Testis (tissue), 2 donors: ENCODE measurements at regions not wholly inside any gene's neighbourhood (a gene's known extent, or its start where the extent isn't known, plus 50 kb on each side); places are given as distances from the start of the nearest gene placed in this dataset.

ENCODE experiments used
- DNase-seq: peaks from one replicate; pipeline ENCODE4 v3.0.0-alpha.2; 2019
- H3K27ac ChIP-seq, 2 donors: fragments of 200-600 bp; sonication (generic); one replicate each; pipeline ENCODE4 v1.5.1; 2019
- H3K27me3 ChIP-seq: fragments of 200-600 bp; sonication (generic); one replicate; pipeline ENCODE4 v1.5.1; 2019
- H3K36me3 ChIP-seq: fragments of 200-600 bp; sonication (generic); one replicate; pipeline ENCODE4 v1.5.1; 2017; ENCODE audit warnings: low read depth; ENCODE audit errors: missing control alignments
- H3K4me1 ChIP-seq: fragments of 200-600 bp; sonication (generic); one replicate; pipeline ENCODE4 v1.5.1; 2019
- H3K4me3 ChIP-seq, 2 donors: fragments of 200-600 bp; sonication (generic); one replicate each; pipeline ENCODE4 v1.5.1; 2017 to 2019
- H3K9me3 ChIP-seq: fragments of 200-600 bp; sonication (generic); one replicate; pipeline ENCODE4 v1.5.1; 2017
- POLR2A ChIP-seq: fragments of 450-650 bp; IDR thresholded peaks from one replicate; pipeline ENCODE4 v1.6.1; 2017; ENCODE audit warnings: antibody characterized with exemption, mild to moderate bottlenecking, moderate library complexity
- WGBS, 2 donors: methylation state at CpG; one replicate each; pipeline ENCODE4 v1.1.5; 2018; 5-methylcytosine and 5-hydroxymethylcytosine counted together
- intact Hi-C: fragments of 100-400 bp; cut with DNase I; formaldehyde crosslinking; loops from one replicate; pipeline ENCODE4 v1.15.1; 2023; ENCODE audit warnings: low total_unique reads
- TF ChIP-seq, protein P1 (sequence below), 3 experiments: fragments of 450-650 bp in 2 of 3; fragments of 200-600 bp in 1 of 3; sonication (generic) in 1 of 3; IDR thresholded peaks; one replicate each; pipeline ENCODE4 v1.5.1; 2016 to 2019; ENCODE audit warnings: antibody characterized with exemption in 3 of 3, mild to moderate bottlenecking in 2 of 3, moderate library complexity in 1 of 3

DNA sequence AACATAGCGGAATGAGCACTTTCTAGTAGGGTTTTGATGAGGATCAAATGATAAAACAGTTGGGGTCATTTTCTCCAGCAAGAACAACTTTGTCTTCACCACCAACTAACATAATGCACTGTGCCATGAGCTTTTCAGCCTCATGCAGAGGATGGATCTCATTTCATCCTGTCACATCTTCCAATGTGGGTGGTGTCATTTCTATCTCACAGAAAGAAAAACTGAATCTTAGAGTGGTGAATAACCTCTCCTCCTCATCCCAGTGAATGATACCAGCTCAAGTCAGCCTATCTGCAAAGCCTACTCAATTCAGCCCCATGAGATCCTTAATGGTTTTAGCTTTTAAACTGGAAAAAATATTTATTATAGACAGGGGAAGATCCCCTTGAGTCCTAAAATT lies 1147.2 kb downstream of the VRK1 start:
- Histone ChIP-seq H3K27me3 (no peaks in the 10 kb centered on the region), H3K36me3 (no peaks in the 10 kb centered on the region), H3K4me3 (no peak overlapping the region), H3K4me1 (no peaks in the 10 kb centered on the region), H3K27ac (no peak overlapping the region), H3K9me3 (no peaks in the 10 kb centered on the region)
- WGBS, 2 donors = 91 to 100% methylated on average over 1 of the region's 1 CpG
- no peak for DNase-seq
- intact Hi-C loops = no loop called here
- no peak for TF ChIP-seq POLR2A
- TF ChIP-seq, protein P1, sequence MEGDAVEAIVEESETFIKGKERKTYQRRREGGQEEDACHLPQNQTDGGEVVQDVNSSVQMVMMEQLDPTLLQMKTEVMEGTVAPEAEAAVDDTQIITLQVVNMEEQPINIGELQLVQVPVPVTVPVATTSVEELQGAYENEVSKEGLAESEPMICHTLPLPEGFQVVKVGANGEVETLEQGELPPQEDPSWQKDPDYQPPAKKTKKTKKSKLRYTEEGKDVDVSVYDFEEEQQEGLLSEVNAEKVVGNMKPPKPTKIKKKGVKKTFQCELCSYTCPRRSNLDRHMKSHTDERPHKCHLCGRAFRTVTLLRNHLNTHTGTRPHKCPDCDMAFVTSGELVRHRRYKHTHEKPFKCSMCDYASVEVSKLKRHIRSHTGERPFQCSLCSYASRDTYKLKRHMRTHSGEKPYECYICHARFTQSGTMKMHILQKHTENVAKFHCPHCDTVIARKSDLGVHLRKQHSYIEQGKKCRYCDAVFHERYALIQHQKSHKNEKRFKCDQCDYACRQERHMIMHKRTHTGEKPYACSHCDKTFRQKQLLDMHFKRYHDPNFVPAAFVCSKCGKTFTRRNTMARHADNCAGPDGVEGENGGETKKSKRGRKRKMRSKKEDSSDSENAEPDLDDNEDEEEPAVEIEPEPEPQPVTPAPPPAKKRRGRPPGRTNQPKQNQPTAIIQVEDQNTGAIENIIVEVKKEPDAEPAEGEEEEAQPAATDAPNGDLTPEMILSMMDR (IDR thresholded peaks at IDR 0.05) = no peak

DNA sequence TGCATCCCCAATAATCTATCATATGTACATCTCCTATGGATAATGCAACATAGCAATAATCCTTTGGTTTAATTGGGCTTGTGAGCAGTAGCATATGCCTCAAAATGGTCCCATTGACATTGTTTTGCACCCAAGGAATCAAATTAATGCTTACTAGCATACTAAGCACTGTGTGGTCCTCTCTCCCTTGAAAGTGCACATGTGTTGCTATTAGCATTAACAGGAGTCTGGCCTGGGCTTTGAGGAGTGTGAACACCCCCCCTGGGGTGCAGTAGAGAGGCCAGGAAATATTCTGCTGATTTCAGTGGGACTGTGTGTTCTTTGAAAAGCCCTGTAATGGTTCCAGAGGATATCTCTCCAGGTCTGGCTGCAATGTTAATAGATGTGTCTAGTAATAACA lies 1148.4 kb downstream of the VRK1 start:
- peak; percentile 19 for DNase-seq
- no peaks in the 10 kb centered on the region for H3K36me3 ChIP-seq
- H3K9me3 ChIP-seq = no peaks in the 10 kb centered on the region
- TF ChIP-seq, protein P1 (IDR thresholded peaks at IDR 0.05) = no peak
- TF ChIP-seq POLR2A = no peak
- H3K27ac ChIP-seq = no peak overlapping the region
- intact Hi-C loops = no loop called here
- no peaks in the 10 kb centered on the region for H3K4me1 ChIP-seq
- no peak overlapping the region for H3K4me3 ChIP-seq
- H3K27me3 ChIP-seq = no peaks in the 10 kb centered on the region

DNA sequence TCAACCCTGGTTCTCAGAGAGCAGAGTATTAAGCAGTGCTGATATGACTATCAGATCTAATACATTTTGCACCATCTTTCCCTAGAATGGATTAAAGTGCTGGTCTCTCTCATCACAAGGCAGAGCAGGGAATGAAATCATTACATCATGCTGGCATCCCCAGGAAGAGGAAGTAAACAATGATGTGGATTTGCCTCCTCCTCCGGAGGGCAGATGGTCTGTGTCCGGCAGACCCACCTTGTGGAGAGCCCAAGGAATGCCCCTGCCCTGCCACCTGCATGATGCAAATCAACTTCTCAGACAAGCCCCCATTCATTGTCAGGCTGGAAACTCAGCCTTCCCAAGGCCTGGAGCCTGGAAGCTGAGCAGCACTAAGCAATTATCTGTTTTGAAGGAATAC lies 1149.1 kb downstream of the VRK1 start:
- no peaks in the 10 kb centered on the region for H3K27me3 ChIP-seq
- H3K36me3 ChIP-seq = no peaks in the 10 kb centered on the region
- no peak for TF ChIP-seq POLR2A
- TF ChIP-seq, protein P1 (IDR thresholded peaks at IDR 0.05) = no peak
- no peaks in the 10 kb centered on the region for H3K4me1 ChIP-seq
- 34 to 51% methylated on average over 2 of the region's 2 CpGs for WGBS, 2 donors
- no peak for DNase-seq
- no peak overlapping the region for H3K4me3 ChIP-seq
- intact Hi-C loops = no loop called here
- H3K9me3 ChIP-seq = no peaks in the 10 kb centered on the region
- no peak overlapping the region for H3K27ac ChIP-seq

DNA sequence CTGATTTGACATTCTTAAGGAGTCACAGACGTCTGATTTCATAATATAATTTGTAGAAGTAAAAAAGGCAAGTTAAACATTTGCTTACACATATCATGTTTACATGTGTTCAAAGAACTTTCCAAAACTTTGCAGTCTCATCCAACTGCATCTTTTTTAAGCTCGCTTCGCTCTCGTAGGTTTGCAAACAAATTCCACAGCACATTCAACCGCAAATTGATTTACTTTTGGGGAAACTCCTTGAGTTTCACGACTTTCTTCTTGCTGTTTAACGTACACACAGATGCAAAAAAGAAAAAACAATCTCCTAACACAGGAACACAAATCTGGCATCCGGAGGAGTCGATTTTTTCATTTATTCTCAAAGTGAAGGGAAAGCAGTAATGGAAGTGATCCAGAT lies 1149.5 kb downstream of the VRK1 start:
- TF ChIP-seq, protein P1 (IDR thresholded peaks at IDR 0.05) = no peak
- no peaks in the 10 kb centered on the region for H3K36me3 ChIP-seq
- H3K9me3 ChIP-seq = no peaks in the 10 kb centered on the region
- no peaks in the 10 kb centered on the region for H3K27me3 ChIP-seq
- 78 to 80% methylated on average over 9 of the region's 9 CpGs for WGBS, 2 donors
- no peak for DNase-seq
- H3K4me1 ChIP-seq = no peaks in the 10 kb centered on the region
- H3K4me3 ChIP-seq = no peak overlapping the region
- H3K27ac ChIP-seq = no peak overlapping the region
- intact Hi-C loops = no loop called here

DNA sequence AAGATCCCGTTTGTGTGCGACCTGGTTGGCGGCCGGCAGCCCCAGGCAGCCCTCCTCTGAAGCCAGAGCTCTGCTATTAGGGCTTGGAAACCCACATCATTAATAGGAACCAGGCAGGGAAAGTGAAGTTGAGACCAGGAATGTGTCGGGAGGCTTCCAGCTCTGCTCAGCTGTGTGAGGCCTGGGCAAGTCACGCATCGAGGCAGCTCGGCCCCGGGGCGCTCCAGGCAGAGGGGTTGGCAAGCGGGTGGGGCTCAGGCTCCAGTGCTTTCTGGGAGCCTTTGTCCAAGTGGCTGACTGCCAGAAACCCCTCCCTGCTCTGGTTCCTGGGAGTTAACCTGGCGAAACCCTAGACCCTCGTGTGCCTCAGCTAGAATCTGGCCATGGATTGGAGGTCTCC lies 1151.7 kb downstream of the VRK1 start:
- no peaks in the 10 kb centered on the region for H3K9me3 ChIP-seq
- no peaks in the 10 kb centered on the region for H3K36me3 ChIP-seq
- no peak for DNase-seq
- 54 to 73% methylated on average over 11 to 13 of the region's 13 CpGs for WGBS, 2 donors
- H3K4me3 ChIP-seq = no peak overlapping the region
- H3K27me3 ChIP-seq = no peaks in the 10 kb centered on the region
- intact Hi-C loops = no loop called here
- H3K27ac ChIP-seq = no peak overlapping the region
- no peaks in the 10 kb centered on the region for H3K4me1 ChIP-seq
- no peak for TF ChIP-seq POLR2A
- TF ChIP-seq, protein P1 (IDR thresholded peaks at IDR 0.05) = no peak
